WTC11 (cell line): ENCODE measurements at regions not wholly inside any gene's neighbourhood (a gene's known extent, or its start where the extent isn't known, plus 50 kb on each side); places are given as distances from the start of the nearest gene placed in this dataset.

Experiments used
- ATAC-seq: fragments of 200-7000 bp; cut with Tn5 transposase; 2 replicates; pipeline ENCODE4 v1.10.0; 2021; ENCODE audit warnings: mild to moderate bottlenecking, moderate library complexity
- CTCF ChIA-PET: fragments of 300-600 bp; sonication (Branson Sonifier 250); formaldehyde crosslinking; loops from one replicate; lab custom pipeline; 2021; ENCODE audit warnings: antibody characterized with exemption; lab: Charles Lee
- POLR2A ChIA-PET: fragments of 350-600 bp; sonication (Branson Sonifier 250); formaldehyde crosslinking; loops from one replicate; lab custom pipeline; 2021; ENCODE audit warnings: antibody characterized with exemption; lab: Charles Lee
- DNase-seq: peaks from one replicate; pipeline ENCODE4 v3.0.0; 2021; ENCODE audit warnings: low spot score
- H3K27ac Mint-ChIP-seq: 2 replicates; pipeline ENCODE4 v1.8.0; 2021; ENCODE audit warnings: mixed read lengths
- H3K27me3 Mint-ChIP-seq: 2 replicates; pipeline ENCODE4 v1.8.0; 2021; ENCODE audit warnings: low read depth, mild to moderate bottlenecking, moderate library complexity, mixed read lengths
- H3K36me3 Mint-ChIP-seq: 2 replicates; pipeline ENCODE4 v1.8.0; 2021; ENCODE audit warnings: mixed read lengths
- H3K4me1 Mint-ChIP-seq: 2 replicates; pipeline ENCODE4 v1.8.0; 2022; ENCODE audit warnings: mixed read lengths
- H3K4me3 Mint-ChIP-seq: 2 replicates; pipeline ENCODE4 v1.8.0; 2021; ENCODE audit warnings: mild to moderate bottlenecking, moderate library complexity, mixed read lengths
- H3K9me3 Mint-ChIP-seq: 2 replicates; pipeline ENCODE4 v1.8.0; 2021; ENCODE audit warnings: mixed read lengths
- AR ChIP-seq: fragments of 250-450 bp; sonication (Bioruptor Pico); IDR thresholded peaks from 2 replicates; pipeline ENCODE4 v1.9.0; 2021; ENCODE audit warnings: mild to moderate bottlenecking
- CTCF ChIP-seq: fragments of 200-600 bp; IDR thresholded peaks from 2 replicates; pipeline ENCODE4 v1.8.0; 2022; ENCODE audit warnings: antibody characterized with exemption
- ELF4 ChIP-seq: sonication (generic); formaldehyde crosslinking; IDR thresholded peaks from 2 replicates; pipeline ENCODE4 v1.8.1; 2022; ENCODE audit warnings: low read depth, mild to moderate bottlenecking, moderate library complexity, missing genetic modification reagents
- ESRRA ChIP-seq: sonication (generic); formaldehyde crosslinking; IDR thresholded peaks from 2 replicates; pipeline ENCODE4 v1.8.1; 2022; ENCODE audit warnings: mild to moderate bottlenecking, missing genetic modification reagents, borderline replicate concordance
- FOXJ3 ChIP-seq: sonication (generic); formaldehyde crosslinking; IDR thresholded peaks from 2 replicates; pipeline ENCODE4 v1.9.0; 2021; ENCODE audit warnings: missing genetic modification reagents, mild to moderate bottlenecking, borderline replicate concordance
- FOXK1 ChIP-seq: sonication (generic); formaldehyde crosslinking; IDR thresholded peaks from 2 replicates; pipeline ENCODE4 v1.8.0; 2022; ENCODE audit warnings: mild to moderate bottlenecking, moderate library complexity, missing genetic modification reagents
- FOXP1 ChIP-seq: sonication (generic); formaldehyde crosslinking; IDR thresholded peaks from 2 replicates; pipeline ENCODE4 v1.8.0; 2022; ENCODE audit warnings: missing genetic modification reagents, mild to moderate bottlenecking, moderate library complexity, borderline replicate concordance
- GTF2I ChIP-seq: fragments of 250-450 bp; sonication (Bioruptor Pico); conservative IDR thresholded peaks from 2 replicates; pipeline ENCODE4 v1.4.0; 2021; ENCODE audit warnings: mild to moderate bottlenecking
- IRF1 ChIP-seq: sonication (generic); formaldehyde crosslinking; IDR thresholded peaks from 2 replicates; pipeline ENCODE4 v1.8.0; 2023; ENCODE audit warnings: missing genetic modification reagents
- JUN ChIP-seq: sonication (generic); formaldehyde crosslinking; IDR thresholded peaks from 2 replicates; pipeline ENCODE4 v1.8.0; 2023; ENCODE audit warnings: mild to moderate bottlenecking, missing genetic modification reagents
- MAX ChIP-seq: sonication (generic); formaldehyde crosslinking; IDR thresholded peaks from 2 replicates; pipeline ENCODE4 v1.8.0; 2022; ENCODE audit warnings: mild to moderate bottlenecking, missing genetic modification reagents
- RORB ChIP-seq: fragments of 250-450 bp; sonication (Bioruptor Pico); IDR thresholded peaks from 2 replicates; pipeline ENCODE4 v1.9.0; 2021; ENCODE audit warnings: mild to moderate bottlenecking
- SMAD4 ChIP-seq: sonication (generic); formaldehyde crosslinking; IDR thresholded peaks from 2 replicates; pipeline ENCODE4 v1.8.0; 2022; ENCODE audit warnings: mild to moderate bottlenecking, missing genetic modification reagents
- TP53 ChIP-seq: sonication (generic); formaldehyde crosslinking; IDR thresholded peaks from 2 replicates; pipeline ENCODE4 v1.8.1; 2023; ENCODE audit warnings: mild to moderate bottlenecking, missing genetic modification reagents
- ZMAT4 ChIP-seq: fragments of 250-450 bp; sonication (Bioruptor Pico); IDR thresholded peaks from 2 replicates; pipeline ENCODE4 v1.9.0; 2021; ENCODE audit warnings: mild to moderate bottlenecking
- ZNF121 ChIP-seq: sonication (generic); formaldehyde crosslinking; IDR thresholded peaks from 2 replicates; pipeline ENCODE4 v1.8.0; 2023; ENCODE audit warnings: missing genetic modification reagents
- ZNF425 ChIP-seq: fragments of 250-450 bp; sonication (Bioruptor Pico); conservative IDR thresholded peaks from 2 replicates; pipeline ENCODE4 v1.9.0; 2021; ENCODE audit warnings: mild to moderate bottlenecking

GRCh38 chr12:116630762-116631161, 71.6 kb downstream of the MAP1LC3B2 start:
- CTCF ChIA-PET, result interaction anchor here (0.9 to 1.0 kb wide), 2 partner anchors 21 to 66 kb away, joined by 3 read pairs; no protein-coding TSS in a partner anchor

More at GRCh38 chr12:116630762-116631161, 71.6 kb downstream of the MAP1LC3B2 start:
- POLR2A ChIA-PET, result no interaction called here
- Mint-ChIP-seq H3K9me3 (no peaks in the 10 kb centered on the region), H3K36me3 (no peaks in the 10 kb centered on the region), H3K27me3 (no peaks in the 10 kb centered on the region), H3K27ac (no peak overlapping the region), H3K4me1 (peaks cover 14% of the 10 kb centered on the region), H3K4me3 (no peak overlapping the region)
- TF ChIP-seq FOXK1 (no peak), ZNF121 (CRISPR knock-in tag) (no peak), FOXJ3 (no peak), MAX (CRISPR knock-in tag) (no peak), AR (no peak), FOXP1 (CRISPR knock-in tag) (no peak), ZNF425 (CRISPR knock-in tag) (no peak), SMAD4 (CRISPR knock-in tag) (no peak), CTCF (no peak), RORB (CRISPR knock-in tag) (no peak), ZMAT4 (CRISPR knock-in tag) (no peak), IRF1 (CRISPR knock-in tag) (no peak), ESRRA (no peak), GTF2I (CRISPR knock-in tag) (no peak), JUN (CRISPR knock-in tag) (no peak), TP53 (CRISPR knock-in tag) (no peak), ELF4 (CRISPR knock-in tag) (no peak)
- DNase-seq (no peak), ATAC-seq (no peak)
